ENCODE measurements at regions not wholly inside any gene's neighbourhood (a gene's known extent, or its start where the extent isn't known, plus 50 kb on each side); places are given as distances from the start of the nearest gene placed in this dataset.

GRCh38 chr2:226561962-226562361 lies 237.7 kb downstream of the IRS1 start:
- TF ChIP-seq CTCF (IDR thresholded peaks at IDR 0.05; ENCODE audit: low read length) (no peak), EZH2 (IDR thresholded peaks at IDR 0.05; ENCODE audit: borderline replicate concordance, low read length) (no peak)

Data from OCI-LY1 (cell line).